SK-N-SH (cell line): ENCODE measurements at regions not wholly inside any gene's neighbourhood (a gene's known extent, or its start where the extent isn't known, plus 50 kb on each side); places are given as distances from the start of the nearest gene placed in this dataset.

ENCODE experiments used
- CTCF ChIA-PET: fragments of 300-600, 350-600 bp; formaldehyde crosslinking; extraction: SDS; loops from one replicate; lab custom pipeline; 2021; lab: Yijun Ruan, JAX
- POLR2A ChIA-PET: fragments of 350-600 bp; sonication (Branson Sonifier 250); formaldehyde crosslinking; extraction: SDS; loops from one replicate; lab custom pipeline; 2020; ENCODE audit warnings: antibody characterized with exemption, inconsistent platforms; lab: Yijun Ruan, JAX
- DNase-seq: peaks from one replicate; pipeline ENCODE4 v3.0.0; 2012
- H2AFZ ChIP-seq: fragments of 200-600 bp; sonication (generic); 2 replicates; pipeline ENCODE4 v1.8.1; 2016; ENCODE audit warnings: antibody characterized with exemption, mild to moderate bottlenecking, low read depth
- H3F3A ChIP-seq: fragments of 200-600 bp; sonication (generic); replicated peaks from 2 replicates; pipeline ENCODE3; 2016; ENCODE audit warnings: antibody characterized with exemption, mild to moderate bottlenecking; ENCODE audit not compliant: insufficient read depth
- H3K27ac ChIP-seq, 2 experiments: fragments of 200-500 bp in 1 of 2; fragments of 200-600 bp in 1 of 2; sonication (Bioruptor generic) in 1 of 2; sonication (generic), shearing (Covaris generic) in 1 of 2; 2 replicates each; pipeline versions ENCODE4 v1.5.1 to v1.6.1; 2014 to 2016; ENCODE audit warnings: low read depth in 2 of 2, inconsistent platforms in 1 of 2, low read length in 1 of 2, mild to moderate bottlenecking in 1 of 2, mixed read lengths in 1 of 2
- H3K27me3 ChIP-seq: fragments of 200-600 bp; sonication (generic), shearing (Covaris generic); 2 replicates; pipeline ENCODE4 v1.6.1; 2016; ENCODE audit warnings: mixed run types; ENCODE audit not compliant: insufficient read depth
- H3K36me3 ChIP-seq, 2 experiments: fragments of 200-500 bp in 1 of 2; fragments of 200-600 bp in 1 of 2; sonication (Bioruptor generic) in 1 of 2; sonication (generic) in 1 of 2; replicated peaks in 1 of 2; 2 replicates each; pipeline versions ENCODE3 to v1.5.1; 2014 to 2016; ENCODE audit warnings: low read length in 1 of 2, mild to moderate bottlenecking in 1 of 2; ENCODE audit not compliant: insufficient read depth in 2 of 2, control insufficient read depth in 1 of 2
- H3K4me1 ChIP-seq, 2 experiments: fragments of 200-500 bp in 1 of 2; fragments of 200-600 bp in 1 of 2; sonication (Bioruptor generic) in 1 of 2; sonication (generic), shearing (Covaris generic) in 1 of 2; 2 replicates each; pipeline versions ENCODE4 v1.5.1 to v1.6.1; 2014 to 2016; ENCODE audit warnings: low read depth in 1 of 2, low read length in 1 of 2, mixed run types in 1 of 2; ENCODE audit not compliant: insufficient read depth in 2 of 2, control insufficient read depth in 1 of 2
- H3K4me2 ChIP-seq: fragments of 200-600 bp; sonication (generic), shearing (Covaris generic); 2 replicates; pipeline ENCODE4 v1.6.1; 2017; ENCODE audit warnings: mixed run types
- H3K4me3 ChIP-seq, 2 experiments: fragments of 200-500 bp in 1 of 2; fragments of 200-600 bp in 1 of 2; sonication (Bioruptor generic) in 1 of 2; sonication (generic), shearing (Covaris generic) in 1 of 2; 2 replicates each; pipeline versions ENCODE4 v1.5.1 to v1.8.1; 2014 to 2016; ENCODE audit warnings: low read depth in 2 of 2, inconsistent platforms in 1 of 2, low read length in 1 of 2, mild to moderate bottlenecking in 1 of 2, mixed read lengths in 1 of 2, moderate library complexity in 1 of 2
- H3K79me2 ChIP-seq: fragments of 200-600 bp; sonication (generic); 2 replicates; pipeline ENCODE4 v1.8.1; 2017; ENCODE audit warnings: mild to moderate bottlenecking; ENCODE audit not compliant: insufficient read depth
- H3K9ac ChIP-seq: fragments of 200-600 bp; sonication (generic); 2 replicates; pipeline ENCODE4 v1.6.1; 2017; ENCODE audit warnings: mixed run types
- H3K9me2 ChIP-seq: fragments of 200-600 bp; sonication (generic); 2 replicates; pipeline ENCODE4 v1.6.1; 2017; ENCODE audit warnings: mixed run types
- H3K9me3 ChIP-seq: fragments of 200-600 bp; sonication (generic); 2 replicates; pipeline ENCODE4 v1.6.1; 2017; ENCODE audit warnings: mixed run types, mild to moderate bottlenecking, moderate library complexity
- H4K20me1 ChIP-seq: fragments of 200-600 bp; sonication (generic); 2 replicates; pipeline ENCODE4 v1.6.1; 2017; ENCODE audit warnings: mild to moderate bottlenecking, mixed run types; ENCODE audit not compliant: insufficient read depth
- CTCF ChIP-seq: fragments of 200-600 bp; sonication (generic); IDR thresholded peaks from 2 replicates; pipeline ENCODE4 v1.6.1; 2017; ENCODE audit warnings: antibody characterized with exemption, mild to moderate bottlenecking, moderate library complexity
- ELF1 ChIP-seq: IDR thresholded peaks from 2 replicates; pipeline ENCODE4 v1.4.0; 2012
- EP300 ChIP-seq, 2 experiments: IDR thresholded peaks; 2 replicates each; pipeline versions ENCODE4 v1.4.0 to v1.6.1; 2012; ENCODE audit warnings: borderline replicate concordance in 1 of 2, low read depth in 1 of 2, low read length in 1 of 2
- EZH2phosphoT487 ChIP-seq: fragments of 200-600 bp; sonication (generic); IDR thresholded peaks from 2 replicates; pipeline ENCODE4 v1.6.1; 2017; ENCODE audit warnings: low read depth, mixed run types, mild to moderate bottlenecking, antibody characterized with exemption, moderate library complexity, borderline replicate concordance
- IRF3 ChIP-seq: fragments of 150-350 bp; IDR thresholded peaks from 2 replicates; pipeline ENCODE4 v1.6.1; 2016; ENCODE audit warnings: mild to moderate bottlenecking, low read depth, low read length
- JUND ChIP-seq: IDR thresholded peaks from 2 replicates; pipeline ENCODE4 v1.4.0; 2012
- MAX ChIP-seq: IDR thresholded peaks from 2 replicates; pipeline ENCODE4 v1.4.0; 2012; ENCODE audit warnings: low read depth
- MEF2A ChIP-seq: IDR thresholded peaks from 2 replicates; pipeline ENCODE4 v1.4.0; 2012; ENCODE audit warnings: low read depth, borderline replicate concordance
- NRF1 ChIP-seq: IDR thresholded peaks from 2 replicates; pipeline ENCODE4 v1.6.1; 2012; ENCODE audit warnings: low read depth, mild to moderate bottlenecking, low read length
- PBX3 ChIP-seq: IDR thresholded peaks from 2 replicates; pipeline ENCODE4; 2012
- RAD21 ChIP-seq: IDR thresholded peaks from 2 replicates; pipeline ENCODE4 v1.6.1; 2012; ENCODE audit warnings: mild to moderate bottlenecking, low read length
- RCOR1 ChIP-seq: fragments of 150-350 bp; IDR thresholded peaks from 2 replicates; pipeline ENCODE4 v1.6.1; 2017; ENCODE audit warnings: antibody characterized with exemption, low read length
- RFX5 ChIP-seq: IDR thresholded peaks from 2 replicates; pipeline ENCODE4 v1.6.1; 2012; ENCODE audit warnings: mild to moderate bottlenecking, improper control_type of control experiment, low read length
- SMC3 ChIP-seq: IDR thresholded peaks from 2 replicates; pipeline ENCODE4 v1.6.1; 2012; ENCODE audit warnings: low read depth, low read length, improper control_type of control experiment
- TAF1 ChIP-seq: IDR thresholded peaks from 2 replicates; pipeline ENCODE4 v1.6.1; 2012; ENCODE audit warnings: low read depth, mild to moderate bottlenecking, low read length, moderate library complexity, borderline replicate concordance
- TCF12 ChIP-seq: IDR thresholded peaks from 2 replicates; pipeline ENCODE4 v1.4.0; 2012
- USF2 ChIP-seq: fragments of 150-350 bp; IDR thresholded peaks from 2 replicates; pipeline ENCODE4 v1.6.1; 2017; ENCODE audit warnings: antibody characterized with exemption, low read length, low read depth, borderline replicate concordance
- WGBS: methylation state at CpG from one replicate; pipeline ENCODE4 v1.1.6; 2017; ENCODE audit warnings: low lambda C conversion rate; 5-methylcytosine and 5-hydroxymethylcytosine counted together

- TF ChIP-seq IRF3: no peak
Observed at GRCh38 chr2:4973973-4974372, 718.2 kb upstream of the SOX11 start (continued).

- WGBS: 39% methylated on average over 7 of the region's 7 CpGs
- POLR2A ChIA-PET: interaction anchor here (0.6 kb wide), 1 partner anchor 19 kb away, joined by 3 read pairs; no protein-coding TSS in a partner anchor
Observed at GRCh38 chr2:4976407-4976806, 715.8 kb upstream of the SOX11 start.

More at GRCh38 chr2:4976407-4976806, 715.8 kb upstream of the SOX11 start:
- H3K4me3 ChIP-seq: no peak overlapping the region
- H3K27ac ChIP-seq: no peak overlapping the region
- H3K27me3 ChIP-seq: no peaks in the 10 kb centered on the region
- no peaks in the 10 kb centered on the region for H4K20me1 ChIP-seq
- no peaks in the 10 kb centered on the region for H3K4me1 ChIP-seq
- H3K9me2 ChIP-seq: no peaks in the 10 kb centered on the region
- H3F3A ChIP-seq: no peaks in the 10 kb centered on the region
- H3K9ac ChIP-seq: no peak overlapping the region
- H3K79me2 ChIP-seq: no peaks in the 10 kb centered on the region
- TF ChIP-seq EP300 (IDR thresholded peaks at IDR 0.05; ENCODE audit: borderline replicate concordance in 1 of 2, low read depth in 1 of 2, low read length in 1 of 2) (no peak), USF2 (no peak), RFX5 (no peak), RCOR1 (no peak), ELF1 (no peak), TCF12 (no peak), EZH2phosphoT487 (no peak), PBX3 (no peak), MAX (no peak), MEF2A (no peak), TAF1 (no peak), SMC3 (no peak), CTCF (no peak), JUND (no peak), RAD21 (no peak), NRF1 (no peak)
- CTCF ChIA-PET: no interaction called here
- no peak overlapping the region for H2AFZ ChIP-seq
- no peak for DNase-seq
- no peaks in the 10 kb centered on the region for H3K36me3 ChIP-seq
- H3K9me3 ChIP-seq: no peaks in the 10 kb centered on the region
- H3K4me2 ChIP-seq: no peak overlapping the region
